ENCODE measurements at regions not wholly inside any gene's neighbourhood (a gene's known extent, or its start where the extent isn't known, plus 50 kb on each side); places are given as distances from the start of the nearest gene placed in this dataset.

DNA sequence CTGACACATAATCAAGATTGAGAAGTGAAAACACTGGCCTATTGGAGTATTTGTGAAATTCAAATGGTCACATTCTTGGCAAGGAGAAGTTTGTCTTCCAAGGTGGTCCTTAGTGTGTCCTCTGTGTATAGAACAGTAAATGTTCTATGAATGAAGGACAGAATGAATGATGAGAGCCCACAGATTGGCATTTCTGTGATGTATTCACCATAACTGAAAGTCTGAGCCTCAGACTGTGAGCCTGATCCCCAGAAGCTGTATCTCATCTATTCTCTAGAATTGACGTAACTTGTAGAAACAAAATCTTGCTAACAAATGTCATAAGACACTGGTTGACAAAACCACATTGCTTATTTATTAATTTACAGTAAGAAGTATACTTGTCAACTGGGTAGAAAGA lies 111.5 kb upstream of the ETV3 start:
- TF ChIP-seq, protein P1, sequence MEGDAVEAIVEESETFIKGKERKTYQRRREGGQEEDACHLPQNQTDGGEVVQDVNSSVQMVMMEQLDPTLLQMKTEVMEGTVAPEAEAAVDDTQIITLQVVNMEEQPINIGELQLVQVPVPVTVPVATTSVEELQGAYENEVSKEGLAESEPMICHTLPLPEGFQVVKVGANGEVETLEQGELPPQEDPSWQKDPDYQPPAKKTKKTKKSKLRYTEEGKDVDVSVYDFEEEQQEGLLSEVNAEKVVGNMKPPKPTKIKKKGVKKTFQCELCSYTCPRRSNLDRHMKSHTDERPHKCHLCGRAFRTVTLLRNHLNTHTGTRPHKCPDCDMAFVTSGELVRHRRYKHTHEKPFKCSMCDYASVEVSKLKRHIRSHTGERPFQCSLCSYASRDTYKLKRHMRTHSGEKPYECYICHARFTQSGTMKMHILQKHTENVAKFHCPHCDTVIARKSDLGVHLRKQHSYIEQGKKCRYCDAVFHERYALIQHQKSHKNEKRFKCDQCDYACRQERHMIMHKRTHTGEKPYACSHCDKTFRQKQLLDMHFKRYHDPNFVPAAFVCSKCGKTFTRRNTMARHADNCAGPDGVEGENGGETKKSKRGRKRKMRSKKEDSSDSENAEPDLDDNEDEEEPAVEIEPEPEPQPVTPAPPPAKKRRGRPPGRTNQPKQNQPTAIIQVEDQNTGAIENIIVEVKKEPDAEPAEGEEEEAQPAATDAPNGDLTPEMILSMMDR (IDR thresholded peaks at IDR 0.05): no peak
- TF ChIP-seq POLR2A (IDR thresholded peaks at IDR 0.05): no peak

Measured in testis (tissue), 2 donors.